IMR-90 (cell line): ENCODE measurements at regions not wholly inside any gene's neighbourhood (a gene's known extent, or its start where the extent isn't known, plus 50 kb on each side); places are given as distances from the start of the nearest gene placed in this dataset.

Experiments used
- BHLHE40 ChIP-seq: fragments of 150-350 bp; IDR thresholded peaks from 2 replicates; pipeline ENCODE4 v1.6.1; 2016; ENCODE audit warnings: mild to moderate bottlenecking, low read depth, low read length
- CEBPB ChIP-seq: IDR thresholded peaks from 2 replicates; pipeline ENCODE4 v1.6.1; 2012; ENCODE audit warnings: low read depth, low read length, improper control_type of control experiment
- CHD1 ChIP-seq: IDR thresholded peaks from 2 replicates; pipeline ENCODE4 v1.6.1; 2012; ENCODE audit warnings: low read depth, low read length, improper control_type of control experiment
- FOS ChIP-seq: fragments of 150-350 bp; IDR thresholded peaks from 2 replicates; pipeline ENCODE4 v1.6.1; 2016; ENCODE audit warnings: low read depth, low read length
- MAZ ChIP-seq: IDR thresholded peaks from 2 replicates; pipeline ENCODE4 v1.6.1; 2012; ENCODE audit warnings: low read depth, mild to moderate bottlenecking, low read length, improper control_type of control experiment, moderate library complexity, borderline replicate concordance
- NFE2L2 ChIP-seq: fragments of 150-350 bp; IDR thresholded peaks from 2 replicates; pipeline ENCODE4 v1.6.1; 2016; ENCODE audit warnings: low read depth, mild to moderate bottlenecking, low read length
- POLR2A ChIP-seq: IDR thresholded peaks from 2 replicates; pipeline ENCODE4 v1.6.1; 2012; ENCODE audit warnings: mild to moderate bottlenecking, low read depth, low read length
- RAD21 ChIP-seq: IDR thresholded peaks from 2 replicates; pipeline ENCODE4 v1.6.1; 2012; ENCODE audit warnings: low read length, improper control_type of control experiment
- RCOR1 ChIP-seq: IDR thresholded peaks from 2 replicates; pipeline ENCODE4 v1.6.1; 2012; ENCODE audit warnings: mild to moderate bottlenecking, low read length, improper control_type of control experiment; ENCODE audit not compliant: insufficient replicate concordance
- RFX5 ChIP-seq: IDR thresholded peaks from 2 replicates; pipeline ENCODE4 v1.8.0; 2012; ENCODE audit warnings: low read depth, mild to moderate bottlenecking, low read length, moderate library complexity
- SMC3 ChIP-seq: fragments of 150-350 bp; IDR thresholded peaks from 2 replicates; pipeline ENCODE4 v1.6.1; 2016; ENCODE audit warnings: low read depth, mild to moderate bottlenecking, antibody characterized with exemption, low read length, moderate library complexity
- TF ChIP-seq, protein P1 (sequence below): conservative IDR thresholded peaks from 2 replicates; pipeline ENCODE4 v1.5.1; 2012; ENCODE audit warnings: mild to moderate bottlenecking, low read depth, low read length, improper control_type of control experiment
- TF ChIP-seq, protein P2 (sequence below): fragments of 150-350 bp; IDR thresholded peaks from 2 replicates; pipeline ENCODE4 v1.6.1; 2017; ENCODE audit warnings: mild to moderate bottlenecking, antibody characterized with exemption, low read length, low read depth

DNA sequence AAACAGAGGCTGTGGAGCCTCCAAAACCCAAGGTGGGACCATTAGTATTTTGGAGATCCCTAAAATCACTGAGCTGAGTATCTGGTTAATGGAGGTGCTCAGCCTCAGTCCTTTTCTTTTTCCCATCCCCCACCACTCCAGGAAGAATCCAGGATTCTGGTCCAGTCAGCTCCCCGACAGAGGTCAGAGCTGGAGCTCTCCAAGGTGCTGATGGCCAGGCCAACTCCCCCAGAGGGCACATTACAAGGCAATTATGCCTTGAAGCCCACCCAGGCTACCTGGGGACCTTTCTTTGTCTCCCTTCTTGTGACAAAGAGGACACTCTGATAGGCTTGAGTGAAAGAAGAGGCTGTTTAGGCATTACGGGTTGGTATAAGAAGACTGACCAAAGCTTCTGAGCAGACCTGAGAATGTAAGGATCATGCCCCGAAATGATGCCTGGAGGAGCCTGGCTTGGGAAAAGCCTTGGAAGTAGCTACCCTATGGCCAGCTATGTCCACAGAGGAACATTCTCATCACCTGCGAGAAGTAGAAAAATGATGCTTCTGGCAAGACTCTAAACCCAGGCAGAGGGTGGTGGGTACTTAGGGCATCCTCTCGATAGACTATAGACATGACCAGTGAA lies 102.5 kb upstream of the LDAH start:
- TF ChIP-seq, protein P1, sequence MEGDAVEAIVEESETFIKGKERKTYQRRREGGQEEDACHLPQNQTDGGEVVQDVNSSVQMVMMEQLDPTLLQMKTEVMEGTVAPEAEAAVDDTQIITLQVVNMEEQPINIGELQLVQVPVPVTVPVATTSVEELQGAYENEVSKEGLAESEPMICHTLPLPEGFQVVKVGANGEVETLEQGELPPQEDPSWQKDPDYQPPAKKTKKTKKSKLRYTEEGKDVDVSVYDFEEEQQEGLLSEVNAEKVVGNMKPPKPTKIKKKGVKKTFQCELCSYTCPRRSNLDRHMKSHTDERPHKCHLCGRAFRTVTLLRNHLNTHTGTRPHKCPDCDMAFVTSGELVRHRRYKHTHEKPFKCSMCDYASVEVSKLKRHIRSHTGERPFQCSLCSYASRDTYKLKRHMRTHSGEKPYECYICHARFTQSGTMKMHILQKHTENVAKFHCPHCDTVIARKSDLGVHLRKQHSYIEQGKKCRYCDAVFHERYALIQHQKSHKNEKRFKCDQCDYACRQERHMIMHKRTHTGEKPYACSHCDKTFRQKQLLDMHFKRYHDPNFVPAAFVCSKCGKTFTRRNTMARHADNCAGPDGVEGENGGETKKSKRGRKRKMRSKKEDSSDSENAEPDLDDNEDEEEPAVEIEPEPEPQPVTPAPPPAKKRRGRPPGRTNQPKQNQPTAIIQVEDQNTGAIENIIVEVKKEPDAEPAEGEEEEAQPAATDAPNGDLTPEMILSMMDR: no peak
- no peak for TF ChIP-seq POLR2A
- TF ChIP-seq FOS: no peak
- TF ChIP-seq RAD21: no peak
- TF ChIP-seq NFE2L2: no peak
- TF ChIP-seq CEBPB: no peak
- TF ChIP-seq, protein P2, sequence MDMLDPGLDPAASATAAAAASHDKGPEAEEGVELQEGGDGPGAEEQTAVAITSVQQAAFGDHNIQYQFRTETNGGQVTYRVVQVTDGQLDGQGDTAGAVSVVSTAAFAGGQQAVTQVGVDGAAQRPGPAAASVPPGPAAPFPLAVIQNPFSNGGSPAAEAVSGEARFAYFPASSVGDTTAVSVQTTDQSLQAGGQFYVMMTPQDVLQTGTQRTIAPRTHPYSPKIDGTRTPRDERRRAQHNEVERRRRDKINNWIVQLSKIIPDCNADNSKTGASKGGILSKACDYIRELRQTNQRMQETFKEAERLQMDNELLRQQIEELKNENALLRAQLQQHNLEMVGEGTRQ: no peak
- no peak for TF ChIP-seq RFX5
- no peak for TF ChIP-seq BHLHE40
- TF ChIP-seq CHD1: no peak
- TF ChIP-seq RCOR1: no peak
- no peak for TF ChIP-seq MAZ
- no peak for TF ChIP-seq SMC3
